PFSK-1 (cell line): ENCODE measurements at regions not wholly inside any gene's neighbourhood (a gene's known extent, or its start where the extent isn't known, plus 50 kb on each side); places are given as distances from the start of the nearest gene placed in this dataset.

Source experiments
- FOXP2 ChIP-seq: optimal IDR thresholded peaks from 2 replicates; pipeline ENCODE3; 2011; ENCODE audit warnings: borderline replicate concordance, control low read depth, inconsistent platforms; ENCODE audit not compliant: insufficient read depth; ENCODE audit errors: extremely low read length, extremely low read depth
- POLR2AphosphoS5 ChIP-seq: IDR thresholded peaks from 2 replicates; pipeline ENCODE4 v1.6.1; 2012; ENCODE audit warnings: low read depth, mild to moderate bottlenecking, control low read depth, low read length, moderate library complexity
- SIN3A ChIP-seq: IDR thresholded peaks from 2 replicates; pipeline ENCODE4 v1.6.1; 2012; ENCODE audit warnings: mild to moderate bottlenecking, low read length, moderate library complexity, borderline replicate concordance; ENCODE audit not compliant: insufficient read depth
- TAF1 ChIP-seq: IDR thresholded peaks from 2 replicates; pipeline ENCODE4 v1.6.1; 2012; ENCODE audit warnings: low read length, control low read depth, borderline replicate concordance; ENCODE audit not compliant: insufficient read depth
- TF ChIP-seq, protein P1 (sequence below), 2 experiments: IDR thresholded peaks; 2 replicates each; pipeline versions ENCODE4 v1.6.1 to v1.8.0; 2011 to 2012; ENCODE audit warnings: low read depth in 2 of 2, low read length in 2 of 2, control low read depth in 1 of 2, inconsistent platforms in 1 of 2, mild to moderate bottlenecking in 1 of 2, moderate library complexity in 1 of 2; ENCODE audit not compliant: insufficient read depth in 1 of 2

DNA sequence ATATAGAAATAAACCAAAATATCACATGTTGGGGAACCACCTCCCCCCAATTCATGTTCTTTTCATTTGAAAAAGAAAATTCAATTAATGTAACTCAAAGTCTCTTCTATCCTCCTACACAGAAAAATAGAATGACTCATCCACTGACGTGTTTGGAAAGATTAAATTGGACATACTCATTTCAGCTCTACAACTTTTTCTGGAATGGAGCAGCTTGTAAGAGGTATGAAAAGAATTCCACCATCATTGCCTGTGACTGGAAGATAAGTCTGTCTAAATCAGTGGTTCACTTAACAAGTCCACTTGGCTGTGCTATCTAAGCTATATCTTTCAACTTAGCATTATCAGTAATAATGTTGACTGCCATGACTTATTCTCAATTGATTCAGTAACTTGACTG is 702.3 kb downstream of the BRINP3 start:
- TF ChIP-seq FOXP2, result no peak
- TF ChIP-seq, protein P1, sequence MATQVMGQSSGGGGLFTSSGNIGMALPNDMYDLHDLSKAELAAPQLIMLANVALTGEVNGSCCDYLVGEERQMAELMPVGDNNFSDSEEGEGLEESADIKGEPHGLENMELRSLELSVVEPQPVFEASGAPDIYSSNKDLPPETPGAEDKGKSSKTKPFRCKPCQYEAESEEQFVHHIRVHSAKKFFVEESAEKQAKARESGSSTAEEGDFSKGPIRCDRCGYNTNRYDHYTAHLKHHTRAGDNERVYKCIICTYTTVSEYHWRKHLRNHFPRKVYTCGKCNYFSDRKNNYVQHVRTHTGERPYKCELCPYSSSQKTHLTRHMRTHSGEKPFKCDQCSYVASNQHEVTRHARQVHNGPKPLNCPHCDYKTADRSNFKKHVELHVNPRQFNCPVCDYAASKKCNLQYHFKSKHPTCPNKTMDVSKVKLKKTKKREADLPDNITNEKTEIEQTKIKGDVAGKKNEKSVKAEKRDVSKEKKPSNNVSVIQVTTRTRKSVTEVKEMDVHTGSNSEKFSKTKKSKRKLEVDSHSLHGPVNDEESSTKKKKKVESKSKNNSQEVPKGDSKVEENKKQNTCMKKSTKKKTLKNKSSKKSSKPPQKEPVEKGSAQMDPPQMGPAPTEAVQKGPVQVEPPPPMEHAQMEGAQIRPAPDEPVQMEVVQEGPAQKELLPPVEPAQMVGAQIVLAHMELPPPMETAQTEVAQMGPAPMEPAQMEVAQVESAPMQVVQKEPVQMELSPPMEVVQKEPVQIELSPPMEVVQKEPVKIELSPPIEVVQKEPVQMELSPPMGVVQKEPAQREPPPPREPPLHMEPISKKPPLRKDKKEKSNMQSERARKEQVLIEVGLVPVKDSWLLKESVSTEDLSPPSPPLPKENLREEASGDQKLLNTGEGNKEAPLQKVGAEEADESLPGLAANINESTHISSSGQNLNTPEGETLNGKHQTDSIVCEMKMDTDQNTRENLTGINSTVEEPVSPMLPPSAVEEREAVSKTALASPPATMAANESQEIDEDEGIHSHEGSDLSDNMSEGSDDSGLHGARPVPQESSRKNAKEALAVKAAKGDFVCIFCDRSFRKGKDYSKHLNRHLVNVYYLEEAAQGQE (IDR thresholded peaks at IDR 0.05; ENCODE audit: insufficient read depth in 1 of 2, low read depth in 2 of 2, low read length in 2 of 2), result no peak
- TF ChIP-seq POLR2AphosphoS5, result no peak
- TF ChIP-seq SIN3A, result no peak
- TF ChIP-seq TAF1, result no peak

DNA sequence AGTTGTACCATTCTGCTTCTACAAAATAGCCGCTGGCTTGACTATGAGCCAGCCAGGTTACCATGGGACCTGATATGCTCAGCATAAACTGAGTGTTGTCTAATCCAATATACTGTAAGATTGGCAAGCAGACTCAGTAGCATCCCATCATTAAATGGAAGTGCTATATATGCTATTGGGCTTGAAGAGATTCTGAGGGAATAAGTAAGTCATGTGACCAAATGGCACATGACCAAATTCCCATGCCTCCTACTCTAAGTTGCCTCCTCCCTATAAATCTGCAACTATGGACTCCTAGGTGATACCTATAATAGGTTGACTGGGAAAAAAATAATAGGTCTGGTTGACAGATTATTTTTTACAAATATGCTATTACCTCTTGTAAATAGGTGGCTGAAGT is 698.6 kb downstream of the BRINP3 start:
- TF ChIP-seq SIN3A, result no peak
- TF ChIP-seq, protein P1 (IDR thresholded peaks at IDR 0.05; ENCODE audit: insufficient read depth in 1 of 2, low read depth in 2 of 2, low read length in 2 of 2), result no peak
- TF ChIP-seq FOXP2, result no peak
- TF ChIP-seq TAF1, result no peak
- no peak for TF ChIP-seq POLR2AphosphoS5

DNA sequence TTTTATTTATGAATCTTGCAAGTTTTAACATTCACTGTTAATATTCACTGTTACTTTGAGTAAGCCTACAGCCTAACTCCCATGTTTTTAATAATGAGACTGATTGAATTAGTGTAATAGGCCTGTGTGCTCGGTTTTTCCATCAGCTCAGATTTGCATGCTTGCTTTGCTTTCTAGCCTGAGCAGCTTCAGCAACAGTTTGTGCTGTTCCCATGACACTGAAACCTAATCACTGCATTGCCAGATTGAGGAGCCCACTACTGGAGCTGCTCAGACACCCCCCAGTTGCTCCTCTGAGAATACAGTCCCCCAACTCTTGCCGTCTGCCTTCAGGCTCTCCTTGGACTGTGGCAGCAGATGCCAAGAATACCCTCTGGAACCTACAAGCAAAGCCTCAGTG is 695.4 kb downstream of the BRINP3 start:
- TF ChIP-seq, protein P1 (IDR thresholded peaks at IDR 0.05; ENCODE audit: insufficient read depth in 1 of 2, low read depth in 2 of 2, low read length in 2 of 2), result no peak
- TF ChIP-seq SIN3A (no peak), POLR2AphosphoS5 (no peak), TAF1 (no peak), FOXP2 (no peak)

DNA sequence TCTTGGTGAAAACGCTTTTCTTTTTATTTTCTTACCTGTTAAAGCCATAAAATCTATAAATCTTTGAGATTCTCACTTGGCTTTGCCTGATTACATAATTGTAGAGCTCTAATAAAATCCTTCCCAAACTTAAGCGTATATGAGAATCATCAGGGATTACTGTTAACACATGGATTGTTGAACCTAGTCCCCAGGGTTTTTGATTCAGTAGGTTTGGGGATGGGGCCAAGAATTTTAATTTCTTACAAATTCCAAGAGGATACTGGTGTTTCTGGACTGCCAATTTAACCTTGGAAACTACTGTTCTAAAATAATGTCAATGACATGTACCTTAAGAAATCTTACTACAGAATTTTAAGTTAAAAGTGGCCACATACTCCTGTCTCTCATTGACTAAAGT is 694.2 kb downstream of the BRINP3 start:
- no peak for TF ChIP-seq SIN3A
- no peak for TF ChIP-seq FOXP2
- TF ChIP-seq, protein P1 (IDR thresholded peaks at IDR 0.05; ENCODE audit: insufficient read depth in 1 of 2, low read depth in 2 of 2, low read length in 2 of 2), result no peak
- no peak for TF ChIP-seq POLR2AphosphoS5
- no peak for TF ChIP-seq TAF1

DNA sequence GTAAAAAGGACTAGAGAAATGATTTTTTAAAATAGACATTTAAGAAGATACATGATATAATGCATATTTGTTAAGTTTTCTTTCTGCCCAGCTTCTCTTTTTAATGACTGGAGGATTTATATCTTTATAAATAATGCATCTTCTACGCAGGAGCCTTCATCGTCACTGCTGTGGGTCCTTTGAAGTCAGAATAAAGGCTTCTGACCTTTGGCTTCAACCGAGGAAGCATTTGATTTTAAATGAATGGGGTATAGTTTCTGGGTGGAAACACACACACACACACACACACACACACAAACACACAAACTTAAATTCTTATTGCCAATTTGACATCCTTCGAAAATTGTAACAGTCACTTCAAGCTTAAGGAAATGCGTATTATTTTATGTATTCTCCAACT is 690.9 kb downstream of the BRINP3 start:
- TF ChIP-seq POLR2AphosphoS5, result no peak
- TF ChIP-seq, protein P1 (IDR thresholded peaks at IDR 0.05; ENCODE audit: insufficient read depth in 1 of 2, low read depth in 2 of 2, low read length in 2 of 2), result no peak
- no peak for TF ChIP-seq SIN3A
- TF ChIP-seq TAF1, result no peak
- no peak for TF ChIP-seq FOXP2
